Right lobe of liver (tissue), 6 donors: ENCODE measurements at regions not wholly inside any gene's neighbourhood (a gene's known extent, or its start where the extent isn't known, plus 50 kb on each side); places are given as distances from the start of the nearest gene placed in this dataset.

Experiments used
- ATAC-seq, 4 donors: fragments of 200-7000 bp; cut with Tn5 transposase; one replicate each; pipeline ENCODE4 v1.9.1; 2020; ENCODE audit warnings: mild to moderate bottlenecking in 4 of 4, moderate library complexity in 4 of 4
- DNase-seq, 3 donors: peaks; one replicate each; pipeline ENCODE4 v3.0.0-alpha.2; 2020
- H3K27ac ChIP-seq, 3 donors: fragments of 200-600 bp; one replicate each; pipeline ENCODE4 v1.8.0; 2022
- H3K27me3 ChIP-seq, 2 donors: fragments of 200-600 bp; one replicate each; pipeline ENCODE4 v1.8.0; 2022
- H3K36me3 ChIP-seq, 4 donors: fragments of 200-600 bp; sonication (generic) in 1 of 4; one replicate each; pipeline versions ENCODE4 v1.5.1 to v1.8.0; 2017 to 2022; ENCODE audit warnings: control low read depth in 1 of 4
- H3K4me1 ChIP-seq, 4 donors: fragments of 200-600 bp; sonication (generic) in 1 of 4; one replicate each; pipeline versions ENCODE4 v1.5.1 to v1.8.0; 2017 to 2022; ENCODE audit warnings: control low read depth in 1 of 4
- H3K4me3 ChIP-seq, 3 donors: fragments of 200-600 bp; one replicate each; pipeline ENCODE4 v1.8.0; 2022
- H3K9me3 ChIP-seq, 4 donors: fragments of 200-600 bp; sonication (generic) in 1 of 4; one replicate each; pipeline versions ENCODE4 v1.5.1 to v1.8.0; 2017 to 2022; ENCODE audit warnings: control low read depth in 1 of 4
- CTCF ChIP-seq, 4 donors: fragments of 200-600 bp in 3 of 4; fragments of 450-650 bp in 1 of 4; IDR thresholded peaks; one replicate each; pipeline versions ENCODE4 v1.5.1 to v1.8.0; 2016 to 2022; ENCODE audit warnings: antibody characterized with exemption in 4 of 4, mild to moderate bottlenecking in 2 of 4
- POLR2A ChIP-seq: fragments of 450-650 bp; IDR thresholded peaks from one replicate; pipeline ENCODE4 v1.6.1; 2017; ENCODE audit warnings: antibody characterized with exemption, mild to moderate bottlenecking
- WGBS: methylation state at CpG from one replicate; pipeline ENCODE4 v1.1.6; 2018; ENCODE audit warnings: low coverage, low lambda C conversion rate; ENCODE audit not compliant: insufficient coverage; ENCODE audit errors: missing lambda C conversion rate; 5-methylcytosine and 5-hydroxymethylcytosine counted together
- intact Hi-C, 2 donors: fragments of 100-400 bp; cut with DNase I; formaldehyde crosslinking; loops; one replicate each; pipeline versions ENCODE4 v1.11.2 to v1.14.1; 2022
- donor health status: DM: no; HTN: yes; CAD: no.
- donor health status: DM: no; HTN: no; CAD: no.
- donor health status: DM: no; HTN: no; CAD: no.
- donor health status: DM: no; HTN: yes; CAD: no.
- donor health status: DM: no; HTN: yes; CAD: no.

GRCh38 chr3:22947851-22948250 is 255.3 kb upstream of the UBE2E2 start:
- DNase-seq (no peak), ATAC-seq (no peak)
- intact Hi-C loops: no loop called here
- Histone ChIP-seq H3K36me3 (no peaks in the 10 kb centered on the region), H3K4me1 (no peaks in the 10 kb centered on the region), H3K4me3 (no peak overlapping the region), H3K9me3 (no peaks in the 10 kb centered on the region), H3K27me3 (no peaks in the 10 kb centered on the region), H3K27ac (no peak overlapping the region)
- TF ChIP-seq CTCF (IDR thresholded peaks at IDR 0.05) (no peak), POLR2A (no peak)
- 67% methylated on average over 2 of the region's 2 CpGs for WGBS

GRCh38 chr3:22951910-22952309 is 251.2 kb upstream of the UBE2E2 start:
- no peaks in the 10 kb centered on the region for H3K4me1 ChIP-seq
- no peaks in the 10 kb centered on the region for H3K9me3 ChIP-seq
- DNase-seq (no peak), ATAC-seq (no peak)
- no peak overlapping the region for H3K27ac ChIP-seq
- H3K36me3 ChIP-seq: no peaks in the 10 kb centered on the region
- intact Hi-C loops: loop anchor here in 1 of 2 donors (10.0 kb wide), 1 partner anchor 387 kb away; no protein-coding TSS in a partner anchor
- no peak overlapping the region for H3K4me3 ChIP-seq
- H3K27me3 ChIP-seq: no peaks in the 10 kb centered on the region
- TF ChIP-seq CTCF (IDR thresholded peaks at IDR 0.05) (no peak), POLR2A (no peak)

- 73% methylated on average over 3 of the region's 3 CpGs for WGBS
- DNase-seq (no peak), ATAC-seq (no peak)
- H3K27ac ChIP-seq: no peak overlapping the region
- no peaks in the 10 kb centered on the region for H3K4me1 ChIP-seq
- no peaks in the 10 kb centered on the region for H3K9me3 ChIP-seq
- intact Hi-C loops: loop anchor here in 1 of 2 donors (10.0 kb wide), 1 partner anchor 388 kb away; no protein-coding TSS in a partner anchor
- H3K4me3 ChIP-seq: no peak overlapping the region
- TF ChIP-seq POLR2A (no peak), CTCF (IDR thresholded peaks at IDR 0.05) (no peak)
- no peaks in the 10 kb centered on the region for H3K27me3 ChIP-seq
- H3K36me3 ChIP-seq: no peaks in the 10 kb centered on the region
Measured at GRCh38 chr3:22952860-22953259, 250.3 kb upstream of the UBE2E2 start.

GRCh38 chr3:22959593-22959992 is 243.5 kb upstream of the UBE2E2 start:
- Histone ChIP-seq H3K27me3 (no peaks in the 10 kb centered on the region), H3K36me3 (no peaks in the 10 kb centered on the region), H3K4me1 (no peaks in the 10 kb centered on the region), H3K27ac (no peak overlapping the region), H3K9me3 (no peaks in the 10 kb centered on the region), H3K4me3 (no peak overlapping the region)
- ATAC-seq (no peak), DNase-seq (no peak)
- intact Hi-C loops: loop anchor here in 1 of 2 donors (10.0 kb wide), 1 partner anchor 395 kb away; no protein-coding TSS in a partner anchor
- 30% methylated on average over 1 of the region's 3 CpGs for WGBS
- TF ChIP-seq CTCF (IDR thresholded peaks at IDR 0.05): no peak
- TF ChIP-seq POLR2A: no peak
